ENCODE measurements at regions not wholly inside any gene's neighbourhood (a gene's known extent, or its start where the extent isn't known, plus 50 kb on each side); places are given as distances from the start of the nearest gene placed in this dataset.

- TF ChIP-seq CTCF (IDR thresholded peaks at IDR 0.05) (no peak), POLR2A (IDR thresholded peaks at IDR 0.05) (no peak)
Observed at GRCh38 chr7:46191296-46191695, 270.2 kb upstream of the IGFBP3 start.
